Dermis microvascular lymphatic vessel endothelial cell (primary cell): ENCODE measurements at regions not wholly inside any gene's neighbourhood (a gene's known extent, or its start where the extent isn't known, plus 50 kb on each side); places are given as distances from the start of the nearest gene placed in this dataset.
"Not testable (repeated sequence)": the region's sequence is repeated elsewhere in the genome, so short reads cannot be mapped to it uniquely, and the experiment has no call there.

Experiments used
- DNase-seq, 2 donors: peaks; one replicate each; pipeline versions ENCODE4 v3.0.0 to v3.0.0-alpha.2; 2010; ENCODE audit warnings: low read depth in 2 of 2

GRCh38 chr11:67776852-67777520, 102.6 kb upstream of the ALDH3B2 start:
- DNase-seq: no peak

DNA sequence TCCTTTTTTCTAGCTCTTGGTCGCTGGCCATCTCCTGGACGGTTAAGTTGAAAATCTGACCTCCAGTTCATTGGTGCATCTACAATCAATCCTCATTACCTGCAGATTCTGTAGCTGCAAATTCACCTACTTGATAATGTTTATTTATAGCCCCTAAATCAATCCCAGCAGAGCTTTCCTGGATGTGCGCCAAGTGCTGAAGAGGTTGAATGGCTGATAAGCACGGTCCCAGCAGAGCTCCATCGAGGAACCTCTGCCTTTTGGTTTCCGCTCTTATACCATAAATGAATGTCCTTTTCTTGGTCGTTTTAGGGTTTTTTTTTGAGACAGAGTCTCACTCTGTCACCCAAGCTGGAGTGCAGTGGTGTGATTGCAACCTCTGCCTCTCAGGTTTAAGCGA, 99.8 kb upstream of the ALDH3B2 start:
- DNase-seq: not testable (repeated sequence)

DNA sequence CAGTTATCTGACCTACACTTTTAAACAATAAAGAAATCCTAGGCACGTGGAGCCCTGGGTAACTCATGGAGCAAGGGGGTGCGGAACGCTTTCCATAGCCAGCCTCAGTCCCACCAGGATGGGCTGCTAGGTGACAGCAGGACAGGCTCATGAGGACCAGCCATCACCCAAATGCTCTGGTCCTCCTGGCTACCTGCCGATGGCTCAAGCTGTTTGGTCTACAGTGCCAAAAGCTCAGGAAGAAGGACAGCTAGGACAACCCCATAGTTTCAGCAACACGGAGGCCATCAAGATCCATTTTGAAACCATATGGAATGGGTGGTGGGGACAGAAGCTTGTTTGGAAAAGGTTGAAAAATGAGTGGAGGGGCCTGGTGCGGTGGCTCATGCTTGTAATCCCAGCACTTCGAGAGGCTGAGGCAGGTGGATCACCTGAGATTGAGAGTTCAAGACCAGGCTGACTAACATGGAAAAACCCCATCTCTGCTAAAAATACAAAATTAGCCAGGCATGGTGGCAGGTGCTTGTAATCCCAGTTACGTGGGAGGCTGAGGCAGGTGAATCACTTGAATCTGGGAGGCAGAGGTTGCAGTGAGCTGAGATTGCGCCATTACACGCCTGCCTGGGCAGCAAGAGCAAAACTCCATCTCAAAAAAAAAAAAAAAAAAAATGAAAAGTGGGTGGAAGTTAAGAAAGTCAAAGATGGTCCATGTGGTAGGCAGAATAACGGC, 93.7 kb upstream of the ALDH3B2 start:
- DNase-seq: not testable (repeated sequence)

DNA sequence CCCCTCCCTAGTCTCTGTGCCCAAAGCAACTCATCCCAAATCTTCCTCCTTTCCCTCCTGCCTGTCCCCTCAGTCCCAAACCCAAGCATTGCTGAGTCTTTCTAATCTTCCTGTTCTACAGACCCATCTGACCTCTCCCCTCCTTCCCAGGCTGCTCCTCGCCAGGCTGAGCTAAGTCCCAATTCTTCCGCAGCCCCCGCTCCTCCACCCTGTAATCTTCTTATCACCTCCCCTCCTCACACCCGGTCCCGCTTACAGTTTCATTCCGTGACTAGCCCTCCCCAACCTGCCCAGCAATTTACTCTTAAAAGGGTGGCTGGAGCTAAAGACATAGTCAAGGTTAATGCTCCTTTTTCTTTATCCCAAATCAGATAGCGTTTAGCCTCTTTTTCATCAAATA, 86.8 kb upstream of the ALDH3B2 start:
- not testable (repeated sequence) for DNase-seq

GRCh38 chr11:67759321-67759720, 84.9 kb upstream of the ALDH3B2 start:
- DNase-seq: not testable (repeated sequence)

GRCh38 chr11:67758467-67758866, 84.0 kb upstream of the ALDH3B2 start:
- not testable (repeated sequence) for DNase-seq

- not testable (repeated sequence) for DNase-seq
Observed at GRCh38 chr11:67758009-67758408, 83.6 kb upstream of the ALDH3B2 start.

GRCh38 chr11:67753820-67754219, 79.4 kb upstream of the ALDH3B2 start:
- DNase-seq: not testable (repeated sequence)

GRCh38 chr11:67745181-67745726, 70.8 kb upstream of the ALDH3B2 start:
- no peak for DNase-seq

DNA sequence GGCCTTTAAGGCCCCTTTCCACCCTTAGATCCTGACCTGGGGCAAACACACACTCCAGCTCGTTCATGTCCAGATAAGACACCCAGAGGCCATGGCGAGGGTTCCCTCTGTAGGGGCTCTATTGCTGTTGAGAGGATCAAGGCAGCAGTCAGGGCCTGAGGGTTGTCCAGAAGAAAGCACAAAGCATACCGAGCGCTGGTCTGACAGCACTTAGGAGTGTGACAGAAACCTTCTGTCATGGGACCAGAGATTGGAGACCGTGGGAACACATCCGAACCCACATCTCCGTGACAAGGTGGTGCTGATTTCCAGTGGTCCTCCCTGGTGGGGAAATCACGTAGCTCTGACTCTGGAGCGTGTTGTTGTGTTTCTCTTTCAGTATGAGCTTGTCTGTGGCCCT, 69.8 kb upstream of the ALDH3B2 start:
- DNase-seq: not testable (repeated sequence)

- DNase-seq: not testable (repeated sequence)
Observed at GRCh38 chr11:67738231-67738630, 63.8 kb upstream of the ALDH3B2 start.

DNA sequence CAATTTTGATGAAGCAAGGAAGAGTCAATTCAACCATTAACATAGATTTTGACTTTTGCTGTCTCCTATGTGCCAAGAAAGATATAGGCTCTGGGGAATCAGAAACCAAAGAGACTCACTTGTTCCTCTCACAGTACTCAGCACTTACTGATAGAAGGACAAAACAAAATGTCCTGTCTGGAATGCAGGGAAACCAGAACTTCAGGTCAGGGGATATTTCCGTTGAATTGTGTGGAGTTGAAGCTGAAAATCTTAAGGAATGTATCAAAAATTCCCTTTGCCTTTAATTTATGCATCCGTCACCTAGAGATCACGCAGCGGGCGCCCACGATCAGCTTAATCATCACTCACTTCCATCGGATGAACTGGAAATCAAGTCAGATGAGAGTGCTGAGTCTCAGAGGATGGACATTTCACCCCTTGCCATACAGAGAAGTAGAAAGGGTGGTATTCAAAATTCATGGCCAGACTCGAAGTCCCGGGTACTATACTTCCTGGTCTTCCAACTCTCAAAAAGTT, 63.2 kb upstream of the ALDH3B2 start:
- DNase-seq: not testable (repeated sequence)

GRCh38 chr11:67732045-67732787, 57.8 kb upstream of the ALDH3B2 start:
- peak in 1 of 2 donors; percentile 1 for DNase-seq

- no peak for DNase-seq
Observed at GRCh38 chr11:67731583-67731982, 57.2 kb upstream of the ALDH3B2 start.

GRCh38 chr11:67728163-67728571, 53.7 kb upstream of the ALDH3B2 start:
- DNase-seq: not testable (repeated sequence)

DNA sequence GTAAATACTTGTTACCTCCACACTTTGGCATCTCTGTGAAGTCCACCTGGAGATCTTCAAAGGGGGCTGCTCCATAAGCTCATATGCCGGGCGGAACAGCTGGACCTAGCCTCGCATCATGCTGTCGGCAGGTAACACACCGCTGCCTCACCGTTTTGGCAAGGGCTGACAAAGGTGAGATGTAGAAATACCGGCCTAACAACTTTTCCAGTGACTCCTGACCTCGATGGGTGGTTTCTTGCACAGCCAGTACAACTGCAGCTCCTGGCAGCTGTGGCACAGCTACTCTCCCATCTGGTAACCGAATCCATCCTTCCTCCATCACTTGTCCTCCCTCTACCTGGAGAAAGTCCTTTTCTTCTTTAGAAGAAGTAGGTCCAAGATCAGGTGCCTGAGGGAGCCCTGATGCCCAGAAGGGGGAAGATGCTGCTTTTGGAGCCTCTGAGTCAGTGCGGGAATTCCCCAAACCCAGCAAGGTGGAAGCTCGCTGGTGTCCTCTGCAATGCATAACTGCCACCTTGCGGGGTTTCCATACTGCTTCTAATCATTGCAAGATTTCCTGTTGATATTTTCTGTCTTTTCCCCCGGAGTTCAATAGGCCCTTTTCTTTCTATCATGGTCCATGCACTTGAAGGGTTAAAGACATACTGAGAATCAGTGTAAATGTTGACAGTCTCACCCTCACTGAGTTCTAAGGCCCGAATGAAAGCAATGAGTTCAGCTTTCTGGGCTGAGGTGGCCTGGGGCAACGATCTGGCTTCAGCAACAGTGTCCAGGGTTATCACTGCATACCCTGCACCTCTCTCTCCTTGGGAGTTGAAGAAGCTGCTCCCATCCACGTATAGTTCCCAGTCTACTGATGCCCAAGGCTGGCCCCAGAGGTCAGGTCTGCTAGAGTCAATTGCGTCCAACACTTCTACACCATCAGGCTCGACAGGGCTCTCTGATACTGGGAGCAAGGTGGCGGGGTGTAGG, 52.9 kb upstream of the ALDH3B2 start:
- DNase-seq: not testable (repeated sequence)
